Upper lobe of right lung (tissue), 1 donor: ENCODE measurements at regions not wholly inside any gene's neighbourhood (a gene's known extent, or its start where the extent isn't known, plus 50 kb on each side); places are given as distances from the start of the nearest gene placed in this dataset.

ENCODE experiments used
- ATAC-seq: fragments of 200-7000 bp; cut with Tn5 transposase; one replicate; pipeline ENCODE4 v1.9.1; 2020; ENCODE audit warnings: mild to moderate bottlenecking, moderate library complexity
- DNase-seq: peaks from one replicate; pipeline ENCODE4 v3.0.0-alpha.2; 2020
- H3K27ac ChIP-seq: fragments of 200-600 bp; one replicate; pipeline ENCODE4 v1.8.0; 2022
- H3K27me3 ChIP-seq: fragments of 200-600 bp; one replicate; pipeline ENCODE4 v1.8.0; 2022; ENCODE audit warnings: mild to moderate bottlenecking
- H3K36me3 ChIP-seq: fragments of 200-600 bp; one replicate; pipeline ENCODE4 v1.8.0; 2022
- H3K4me1 ChIP-seq: fragments of 200-600 bp; one replicate; pipeline ENCODE4 v1.8.0; 2022
- H3K4me3 ChIP-seq: fragments of 200-600 bp; one replicate; pipeline ENCODE4 v1.8.0; 2022; ENCODE audit warnings: mild to moderate bottlenecking
- H3K9me3 ChIP-seq: fragments of 200-600 bp; one replicate; pipeline ENCODE4 v1.8.0; 2022
- intact Hi-C: fragments of 100-400 bp; cut with DNase I; formaldehyde crosslinking; loops from one replicate; pipeline ENCODE4 v1.11.0; 2022
- TF ChIP-seq, protein P1 (sequence below): fragments of 200-600 bp; IDR thresholded peaks from one replicate; pipeline ENCODE4 v1.8.0; 2022; ENCODE audit warnings: antibody characterized with exemption
- donor health status: DM: no; HTN: yes; CAD: no; lungs with severe emphysema.

DNA sequence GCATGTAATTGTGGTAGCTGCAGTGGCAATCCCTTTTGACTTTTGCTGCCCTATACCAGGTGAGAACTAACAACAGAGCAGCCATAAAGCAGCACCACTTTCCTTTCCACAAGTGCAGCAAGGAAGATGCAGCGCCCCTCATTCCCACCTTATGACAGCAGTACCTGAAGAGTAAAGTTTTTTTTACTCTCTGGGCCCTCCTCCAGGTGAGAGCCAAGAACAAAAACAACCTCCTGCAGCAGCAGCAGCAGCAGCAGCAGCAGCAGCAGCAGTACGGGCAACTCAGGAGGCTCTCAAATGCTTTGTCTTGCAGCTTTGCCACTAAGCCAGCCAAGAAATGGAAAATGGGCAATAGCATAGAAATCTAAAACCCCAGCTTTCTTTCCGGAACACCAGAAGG is 397.5 kb downstream of the FIGN start:
- Histone ChIP-seq H3K4me3 (no peak overlapping the region), H3K4me1 (no peaks in the 10 kb centered on the region), H3K9me3 (no peaks in the 10 kb centered on the region), H3K27me3 (no peaks in the 10 kb centered on the region), H3K36me3 (no peaks in the 10 kb centered on the region), H3K27ac (no peak overlapping the region)
- TF ChIP-seq, protein P1, sequence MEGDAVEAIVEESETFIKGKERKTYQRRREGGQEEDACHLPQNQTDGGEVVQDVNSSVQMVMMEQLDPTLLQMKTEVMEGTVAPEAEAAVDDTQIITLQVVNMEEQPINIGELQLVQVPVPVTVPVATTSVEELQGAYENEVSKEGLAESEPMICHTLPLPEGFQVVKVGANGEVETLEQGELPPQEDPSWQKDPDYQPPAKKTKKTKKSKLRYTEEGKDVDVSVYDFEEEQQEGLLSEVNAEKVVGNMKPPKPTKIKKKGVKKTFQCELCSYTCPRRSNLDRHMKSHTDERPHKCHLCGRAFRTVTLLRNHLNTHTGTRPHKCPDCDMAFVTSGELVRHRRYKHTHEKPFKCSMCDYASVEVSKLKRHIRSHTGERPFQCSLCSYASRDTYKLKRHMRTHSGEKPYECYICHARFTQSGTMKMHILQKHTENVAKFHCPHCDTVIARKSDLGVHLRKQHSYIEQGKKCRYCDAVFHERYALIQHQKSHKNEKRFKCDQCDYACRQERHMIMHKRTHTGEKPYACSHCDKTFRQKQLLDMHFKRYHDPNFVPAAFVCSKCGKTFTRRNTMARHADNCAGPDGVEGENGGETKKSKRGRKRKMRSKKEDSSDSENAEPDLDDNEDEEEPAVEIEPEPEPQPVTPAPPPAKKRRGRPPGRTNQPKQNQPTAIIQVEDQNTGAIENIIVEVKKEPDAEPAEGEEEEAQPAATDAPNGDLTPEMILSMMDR = no peak
- ATAC-seq (no peak), DNase-seq (no peak)
- intact Hi-C loops = no loop called here

DNA sequence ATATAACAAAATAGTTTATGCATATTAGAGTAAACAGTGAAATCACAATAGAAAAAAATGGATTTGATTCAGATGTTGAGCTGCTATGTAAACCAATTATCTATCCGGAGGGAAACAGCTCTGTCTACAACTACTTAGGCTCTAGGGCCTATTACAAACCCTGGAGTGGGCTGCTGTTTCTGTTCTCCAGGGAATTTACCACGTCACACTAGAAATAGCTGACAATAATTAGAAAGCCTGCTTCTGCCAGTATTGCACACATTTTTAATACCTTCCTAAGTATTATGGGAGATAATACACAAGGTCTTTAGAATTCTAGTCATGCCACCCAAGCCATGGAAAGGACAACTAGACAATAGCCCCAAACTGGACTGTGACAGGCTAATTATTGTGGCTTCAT is 411.1 kb downstream of the FIGN start:
- intact Hi-C loops = no loop called here
- TF ChIP-seq, protein P1 = no peak
- Histone ChIP-seq H3K27me3 (no peaks in the 10 kb centered on the region), H3K36me3 (no peaks in the 10 kb centered on the region), H3K27ac (no peak overlapping the region), H3K9me3 (no peaks in the 10 kb centered on the region), H3K4me1 (no peaks in the 10 kb centered on the region), H3K4me3 (no peak overlapping the region)
- ATAC-seq = no peak
- no peak for DNase-seq

DNA sequence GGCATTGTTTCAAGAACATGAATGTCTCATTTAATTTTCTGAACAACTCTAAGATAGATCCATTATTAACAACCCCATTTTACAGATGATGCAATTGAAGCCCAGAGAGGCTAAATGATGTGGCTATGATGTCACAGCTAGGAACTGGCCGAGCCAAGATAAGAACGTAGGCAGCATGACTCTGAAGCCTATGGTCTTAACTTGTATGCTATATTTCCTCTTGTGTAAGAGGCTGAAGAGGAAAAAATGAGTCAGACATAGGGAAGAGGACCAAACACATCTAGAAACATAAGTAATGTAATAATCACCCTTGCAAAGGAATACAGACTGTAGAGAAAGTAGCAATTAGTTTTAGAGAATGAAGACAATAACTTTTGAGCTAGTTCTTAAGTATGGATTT is 416.8 kb downstream of the FIGN start:
- intact Hi-C loops = no loop called here
- DNase-seq (no peak), ATAC-seq (no peak)
- TF ChIP-seq, protein P1 = no peak
- H3K9me3 ChIP-seq = no peaks in the 10 kb centered on the region
- no peaks in the 10 kb centered on the region for H3K36me3 ChIP-seq
- H3K27ac ChIP-seq = no peak overlapping the region
- H3K4me3 ChIP-seq = no peak overlapping the region
- no peaks in the 10 kb centered on the region for H3K27me3 ChIP-seq
- no peaks in the 10 kb centered on the region for H3K4me1 ChIP-seq

DNA sequence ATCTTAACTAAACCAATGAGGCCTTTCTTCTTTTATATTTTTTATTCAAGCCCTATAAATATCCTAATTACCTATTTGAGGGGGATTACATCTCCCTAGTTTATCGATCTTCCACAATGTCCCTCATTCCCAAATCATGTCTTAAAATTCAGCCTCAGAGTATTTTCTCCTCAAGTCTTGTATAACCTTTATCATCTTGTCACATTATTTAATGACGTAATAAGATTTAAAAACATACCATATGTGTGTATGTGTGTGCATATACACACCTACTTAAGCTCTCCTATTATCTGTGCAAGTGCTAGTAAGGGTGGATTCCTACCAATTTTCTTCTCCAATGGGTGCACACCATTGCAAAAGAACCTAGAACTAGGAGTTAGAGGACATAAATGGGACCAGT is 421.1 kb downstream of the FIGN start:
- H3K9me3 ChIP-seq = no peaks in the 10 kb centered on the region
- DNase-seq (no peak), ATAC-seq (no peak)
- TF ChIP-seq, protein P1 = no peak
- no peaks in the 10 kb centered on the region for H3K36me3 ChIP-seq
- no peak overlapping the region for H3K27ac ChIP-seq
- intact Hi-C loops = no loop called here
- H3K27me3 ChIP-seq = no peaks in the 10 kb centered on the region
- no peaks in the 10 kb centered on the region for H3K4me1 ChIP-seq
- H3K4me3 ChIP-seq = no peak overlapping the region

DNA sequence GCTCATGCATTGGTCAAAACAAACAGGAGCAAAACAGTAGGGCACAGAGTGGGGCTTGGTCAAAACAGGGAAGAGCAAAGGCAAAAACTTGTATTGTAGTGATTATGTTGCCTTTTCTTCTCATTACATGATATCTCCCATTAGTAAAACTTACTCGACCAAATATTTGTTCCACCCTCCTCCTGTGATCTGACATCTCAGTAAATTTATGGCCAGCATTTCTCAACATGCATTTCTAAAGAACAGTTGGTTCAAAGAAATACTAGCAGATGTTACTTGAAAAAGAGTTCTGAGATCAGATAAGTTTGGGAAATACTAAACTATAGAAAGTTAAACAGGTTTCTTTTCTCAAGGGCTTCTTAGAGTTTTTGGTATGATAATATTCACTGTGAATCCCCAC is 423.1 kb downstream of the FIGN start:
- intact Hi-C loops = no loop called here
- H3K4me3 ChIP-seq = no peak overlapping the region
- no peaks in the 10 kb centered on the region for H3K4me1 ChIP-seq
- H3K27me3 ChIP-seq = no peaks in the 10 kb centered on the region
- DNase-seq (no peak), ATAC-seq (no peak)
- no peaks in the 10 kb centered on the region for H3K36me3 ChIP-seq
- H3K9me3 ChIP-seq = no peaks in the 10 kb centered on the region
- TF ChIP-seq, protein P1 = no peak
- no peak overlapping the region for H3K27ac ChIP-seq

DNA sequence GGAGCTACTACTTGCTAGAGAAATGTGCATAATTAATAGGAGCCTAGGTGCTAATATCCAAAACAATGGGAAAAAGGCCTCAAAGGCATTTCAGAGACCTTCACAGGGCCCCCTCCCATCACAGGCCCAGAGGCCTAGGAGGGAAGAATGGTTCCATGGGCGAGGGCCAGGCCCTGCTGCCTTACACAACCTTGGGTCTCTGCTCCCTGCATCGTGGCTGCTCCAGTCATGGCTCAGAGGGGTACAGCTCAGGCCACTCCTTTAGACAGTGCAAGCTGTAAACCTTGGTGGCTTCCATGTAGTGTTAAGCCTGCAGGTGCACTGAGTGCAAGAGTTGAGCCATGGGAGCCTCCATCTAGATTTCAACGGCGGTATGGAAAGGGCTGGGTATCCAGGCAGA is 429.2 kb downstream of the FIGN start:
- no peak for DNase-seq
- Histone ChIP-seq H3K36me3 (no peaks in the 10 kb centered on the region), H3K4me1 (no peaks in the 10 kb centered on the region), H3K9me3 (no peaks in the 10 kb centered on the region), H3K27ac (no peak overlapping the region), H3K27me3 (no peaks in the 10 kb centered on the region), H3K4me3 (no peak overlapping the region)
- intact Hi-C loops = no loop called here
- TF ChIP-seq, protein P1 = no peak
- ATAC-seq = no peak
